Stimulated activated CD4-positive, alpha-beta T cell treated with anti-CD3 and anti-CD28 coated beads, TNF-alpha, amount 100 ng/mL, for 1 hour (primary cell): ENCODE measurements at regions not wholly inside any gene's neighbourhood (a gene's known extent, or its start where the extent isn't known, plus 50 kb on each side); places are given as distances from the start of the nearest gene placed in this dataset.
"Not testable (repeated sequence)": the region's sequence is repeated elsewhere in the genome, so short reads cannot be mapped to it uniquely, and the experiment has no call there.

Source experiments
- DNase-seq, 3 donors: peaks; one replicate each; pipeline ENCODE4 v3.0.0-alpha.2; 2020; ENCODE audit warnings: low read depth in 3 of 3, low spot score in 1 of 3

DNA sequence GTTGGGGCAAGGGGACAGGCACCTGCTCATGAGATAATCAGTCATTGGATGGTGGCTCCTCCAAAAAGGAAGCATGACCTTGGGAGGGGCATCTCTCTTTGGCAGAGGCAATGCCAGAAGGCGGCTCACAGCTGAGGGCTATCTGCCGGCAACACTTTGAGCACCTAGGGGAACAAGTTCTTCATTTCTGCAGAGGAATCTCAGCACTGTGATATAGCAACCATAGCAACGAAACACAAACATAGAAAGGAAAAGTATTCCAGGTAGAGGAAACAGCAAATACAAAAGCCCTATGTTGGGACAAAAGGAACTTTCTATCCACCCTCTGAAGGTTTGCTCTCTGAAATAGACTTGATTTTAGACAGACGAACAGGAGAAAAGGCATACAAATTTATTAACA lies 89.1 kb upstream of the NEDD4L start:
- no peak for DNase-seq

DNA sequence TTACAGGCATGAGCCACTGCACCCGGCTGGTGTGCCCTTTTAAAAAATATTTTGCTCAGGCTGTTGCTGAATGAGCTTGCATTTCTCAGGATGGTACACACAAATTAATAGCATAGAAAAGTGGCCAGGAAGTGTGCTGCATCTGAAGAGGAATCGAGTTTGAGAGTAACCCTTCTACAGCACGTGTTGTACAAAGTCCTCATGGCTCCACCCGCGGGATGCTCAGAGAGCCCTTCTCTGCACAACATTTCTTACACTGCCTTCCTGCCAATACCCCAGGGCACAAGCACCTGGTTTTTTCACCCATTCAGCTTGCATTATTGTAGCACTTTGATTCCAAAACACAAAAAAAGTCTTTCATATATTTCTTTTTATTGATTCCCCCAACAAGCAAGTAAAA lies 90.1 kb upstream of the NEDD4L start:
- no peak for DNase-seq

DNA sequence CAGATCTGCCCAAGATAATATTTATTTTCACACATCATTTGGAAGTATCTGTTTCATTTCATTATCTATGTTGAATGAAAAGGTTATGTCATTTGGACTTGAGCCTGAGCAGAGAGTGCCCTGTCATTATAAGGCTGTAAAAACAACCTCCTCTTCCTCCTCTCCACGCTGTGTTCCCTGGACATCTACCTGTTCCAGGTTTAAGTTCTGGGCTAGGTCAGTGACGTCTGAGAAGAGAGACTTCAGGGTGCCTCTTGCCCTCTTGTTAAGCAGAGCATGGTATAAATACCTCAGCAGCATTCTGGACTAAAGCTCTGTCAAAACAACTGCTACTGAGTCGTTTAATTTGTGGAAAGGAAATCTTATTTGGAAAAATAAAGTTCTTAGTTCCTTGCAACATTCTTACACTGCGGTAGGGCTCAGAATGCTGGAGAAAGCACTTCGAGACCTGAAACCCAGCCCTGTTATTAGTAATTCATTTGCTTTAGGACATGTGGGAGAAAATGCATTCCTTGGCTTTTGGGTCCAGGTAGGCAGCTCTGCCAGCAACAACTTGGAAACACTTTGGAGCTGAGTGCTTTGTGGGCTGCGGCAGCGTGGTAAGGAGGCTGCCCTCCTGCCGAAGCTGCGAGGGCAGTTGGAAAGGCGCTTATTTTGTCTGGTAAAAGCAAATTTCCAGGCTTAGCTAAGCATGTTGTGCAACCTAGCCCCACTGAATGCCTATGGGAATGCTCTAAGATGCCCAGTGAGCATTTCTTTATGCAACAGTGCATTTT lies 91.8 kb upstream of the NEDD4L start:
- no peak for DNase-seq

DNA sequence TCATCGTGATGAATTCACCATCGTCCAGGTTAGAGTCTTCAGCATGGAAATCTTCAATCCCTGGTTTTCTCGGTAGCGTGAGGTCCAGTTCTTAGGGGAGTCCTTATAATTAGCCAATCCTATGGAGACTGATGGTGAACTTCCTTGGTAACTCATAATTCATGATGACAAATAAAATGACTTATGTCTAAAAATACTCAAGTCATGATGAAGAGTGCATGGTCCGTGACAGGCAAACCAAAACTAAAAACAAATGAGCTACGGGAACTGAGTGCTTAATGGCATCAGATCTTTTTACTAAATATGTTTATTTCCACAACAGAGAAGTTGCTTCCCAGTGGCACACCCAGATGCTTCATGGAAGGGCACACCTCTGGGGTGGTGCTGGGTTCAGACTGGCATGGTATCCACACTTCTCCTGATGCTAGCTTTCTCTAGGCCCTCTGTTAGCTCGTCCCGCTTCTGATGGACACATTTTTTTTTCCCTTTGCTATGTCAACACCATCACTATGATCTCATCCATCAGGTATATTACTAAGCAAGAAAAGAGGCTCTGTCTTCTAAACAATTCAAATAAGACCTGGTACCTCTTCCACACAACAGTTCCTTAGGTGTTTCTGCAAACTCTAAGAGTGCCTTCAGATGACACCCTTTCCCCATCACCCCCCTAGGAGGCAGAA lies 92.8 kb upstream of the NEDD4L start:
- no peak for DNase-seq

DNA sequence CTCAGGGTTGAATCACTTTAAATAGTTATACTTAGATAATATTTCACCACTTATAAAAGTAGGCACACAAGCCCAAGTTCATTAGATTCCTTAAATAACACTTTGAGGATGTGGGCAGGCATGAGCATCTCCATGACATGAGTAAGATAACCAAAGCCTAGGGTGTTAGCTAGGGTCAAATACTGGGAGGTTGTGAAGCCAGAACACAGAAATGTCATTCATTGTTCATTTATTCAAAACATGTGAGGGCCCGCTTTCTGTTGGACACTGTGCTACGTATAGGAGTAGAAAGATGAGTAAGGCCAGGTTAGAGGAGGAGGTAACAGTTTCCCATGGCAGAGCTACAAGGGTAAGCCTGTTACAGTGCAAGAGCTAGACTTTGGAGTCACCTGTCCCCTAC lies 93.5 kb upstream of the NEDD4L start:
- DNase-seq: no peak

DNA sequence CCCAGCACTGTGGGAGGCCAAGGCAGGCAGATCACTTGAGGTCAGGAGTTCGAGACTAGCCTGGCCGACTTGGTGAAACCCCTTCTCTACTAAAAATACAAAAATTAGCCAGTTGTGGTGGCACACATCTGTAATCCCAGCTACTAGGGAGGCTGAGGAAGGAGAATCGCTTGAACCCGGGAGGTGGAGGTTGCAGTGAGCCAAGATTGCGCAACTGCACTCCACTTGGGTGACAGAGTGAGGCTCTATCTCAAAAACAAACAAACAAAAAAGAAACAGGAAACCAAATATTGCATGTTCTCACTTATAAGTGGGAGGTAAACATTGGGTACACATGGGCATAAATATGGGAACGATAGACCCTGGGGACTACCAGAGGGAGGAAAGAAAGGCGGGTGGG lies 94.7 kb upstream of the NEDD4L start:
- DNase-seq: not testable (repeated sequence)

DNA sequence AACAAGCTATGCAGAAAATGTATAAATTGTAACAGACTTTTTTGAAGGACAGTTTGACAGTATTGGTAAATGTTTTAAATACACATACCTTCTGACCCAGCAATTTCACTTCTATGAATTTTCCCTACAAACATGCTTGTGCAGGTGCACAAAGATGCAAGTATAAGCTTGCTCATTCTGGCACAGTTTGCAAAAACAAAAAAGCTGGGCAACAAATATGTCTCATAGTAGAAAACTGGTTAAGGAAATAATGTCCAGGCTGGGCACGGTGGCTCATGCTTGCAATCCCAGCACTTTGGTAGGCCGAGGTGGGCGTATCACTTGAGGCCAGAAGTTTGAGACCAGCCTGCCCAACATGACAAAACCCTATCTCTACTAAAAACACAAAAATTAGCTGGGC lies 96.9 kb upstream of the NEDD4L start:
- no peak for DNase-seq

DNA sequence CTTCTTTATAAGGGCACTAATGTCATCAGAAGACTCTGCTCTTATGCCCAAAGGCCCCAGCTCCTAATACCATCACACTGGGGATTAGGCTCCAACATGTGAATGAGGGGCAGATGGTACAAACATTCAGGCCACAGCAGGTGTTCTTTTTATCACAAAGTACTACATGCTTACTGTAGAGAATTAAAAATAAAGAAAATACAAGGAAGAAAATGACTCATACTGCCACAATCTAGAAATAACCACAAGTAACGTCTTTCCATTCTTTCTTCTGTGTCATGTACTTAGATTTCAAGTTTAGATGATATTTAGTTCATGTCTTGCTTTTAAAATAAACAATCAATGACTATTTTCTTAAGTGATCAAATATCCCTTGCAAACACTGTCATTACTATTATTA lies 100.3 kb upstream of the NEDD4L start:
- DNase-seq: no peak

DNA sequence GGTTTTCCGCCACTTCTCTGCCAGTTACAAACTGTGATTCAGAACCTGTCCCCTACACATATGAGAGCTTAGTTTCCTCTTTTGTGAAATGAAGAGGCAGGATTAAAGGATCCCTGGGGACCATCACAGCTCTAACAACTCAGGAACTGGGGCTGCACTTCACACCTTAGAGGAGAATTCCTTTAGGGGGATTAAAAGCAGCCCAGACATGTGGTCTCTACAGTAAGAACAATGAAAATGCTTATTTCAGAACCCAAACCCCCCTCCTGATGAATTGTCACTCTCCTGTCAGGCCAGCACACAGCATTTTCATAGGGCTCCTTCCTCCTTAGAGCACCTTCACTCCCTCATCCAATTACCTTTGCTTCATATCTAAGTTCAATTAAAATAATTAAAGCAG lies 101.5 kb upstream of the NEDD4L start:
- no peak for DNase-seq

DNA sequence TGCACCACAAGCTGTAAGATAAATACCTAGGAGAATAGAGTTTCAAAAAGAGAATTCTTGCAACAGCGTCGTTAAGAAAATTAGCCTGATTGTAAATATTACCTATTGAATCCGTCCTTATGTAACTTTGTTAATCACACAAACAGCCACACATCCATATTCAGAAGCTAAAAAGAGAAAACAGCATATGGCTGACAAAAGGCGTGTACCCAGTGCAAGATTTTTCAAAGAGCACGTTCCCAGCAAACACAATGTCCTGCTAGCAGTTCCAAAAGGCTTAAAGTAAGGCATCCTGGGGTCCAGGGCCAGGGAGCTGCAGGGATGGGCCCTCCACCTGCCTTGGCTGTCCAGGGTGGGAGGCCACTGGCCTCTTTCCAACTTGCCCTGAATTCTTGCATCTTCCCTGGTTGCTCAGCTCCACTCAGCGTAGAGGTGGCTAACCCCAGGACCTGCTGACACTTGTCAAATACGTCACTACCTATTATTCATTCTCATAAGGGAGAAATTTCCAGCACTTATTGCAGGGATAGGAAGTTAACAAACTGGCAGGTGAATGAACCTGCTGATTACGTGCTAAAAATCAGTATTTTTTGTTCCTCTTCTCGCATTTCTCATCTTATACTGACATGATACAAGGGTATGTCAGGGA lies 102.1 kb upstream of the NEDD4L start:
- DNase-seq: no peak

DNA sequence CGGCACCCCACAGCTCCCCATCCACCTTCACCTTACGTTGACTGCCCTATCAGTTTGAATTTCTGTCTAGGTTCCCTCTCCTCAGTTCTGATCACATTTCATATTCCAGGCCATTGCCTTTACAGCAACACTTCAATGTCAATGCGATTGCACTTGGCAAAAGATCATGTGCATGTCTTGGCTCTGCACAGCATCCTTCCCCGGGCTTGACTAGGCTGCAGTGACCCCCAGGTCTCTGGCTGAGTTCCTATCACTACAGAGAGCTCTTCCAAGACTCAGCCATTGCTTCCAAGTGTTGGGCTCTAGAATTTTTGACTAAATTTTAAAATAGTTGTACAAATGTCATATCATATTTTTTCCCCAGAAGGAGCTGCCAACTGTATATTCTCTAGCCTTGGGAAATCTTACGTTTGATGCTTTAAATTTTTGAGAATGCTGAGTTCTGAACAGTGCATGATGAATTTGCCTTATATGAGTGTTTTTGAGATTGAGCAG lies 103.8 kb upstream of the NEDD4L start:
- DNase-seq: no peak

DNA sequence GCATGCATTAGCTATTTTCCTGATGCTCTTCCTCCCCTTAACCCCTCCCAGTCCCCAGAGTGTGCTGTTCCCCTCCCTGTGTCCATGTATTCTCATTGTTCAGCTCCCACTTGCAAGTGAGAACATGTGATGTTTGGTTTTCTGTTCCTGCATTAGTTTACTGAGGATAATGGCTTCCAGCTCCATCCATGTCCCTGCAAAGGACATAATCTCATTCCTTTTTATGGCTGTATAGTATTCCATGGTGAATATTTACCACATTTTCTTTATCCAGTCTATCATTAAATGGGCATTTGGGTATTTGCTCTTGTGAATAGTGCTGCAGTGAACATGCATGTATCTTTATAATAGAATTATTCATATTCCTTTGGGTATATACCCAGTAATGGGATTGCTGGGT lies 109.7 kb upstream of the NEDD4L start:
- DNase-seq: not testable (repeated sequence)

DNA sequence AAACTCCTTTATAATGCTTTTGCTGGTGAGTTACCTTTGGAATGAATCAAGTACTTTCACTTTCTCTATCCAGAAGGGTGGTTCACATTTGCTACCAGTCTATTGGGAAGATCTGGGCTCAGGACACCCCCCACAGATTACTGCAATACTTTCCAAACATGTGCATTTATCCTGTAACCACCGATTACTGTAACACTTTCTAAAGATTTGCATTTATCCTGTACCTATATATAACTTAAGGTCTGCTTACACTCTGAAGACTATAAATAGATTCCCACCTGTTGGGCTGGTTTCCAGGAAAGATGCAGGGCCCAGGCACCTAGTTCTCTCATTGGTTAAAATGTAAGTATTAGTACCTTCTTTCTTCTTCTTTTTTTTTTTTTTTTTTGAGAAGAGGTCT lies 113.0 kb upstream of the NEDD4L start:
- DNase-seq: no peak

DNA sequence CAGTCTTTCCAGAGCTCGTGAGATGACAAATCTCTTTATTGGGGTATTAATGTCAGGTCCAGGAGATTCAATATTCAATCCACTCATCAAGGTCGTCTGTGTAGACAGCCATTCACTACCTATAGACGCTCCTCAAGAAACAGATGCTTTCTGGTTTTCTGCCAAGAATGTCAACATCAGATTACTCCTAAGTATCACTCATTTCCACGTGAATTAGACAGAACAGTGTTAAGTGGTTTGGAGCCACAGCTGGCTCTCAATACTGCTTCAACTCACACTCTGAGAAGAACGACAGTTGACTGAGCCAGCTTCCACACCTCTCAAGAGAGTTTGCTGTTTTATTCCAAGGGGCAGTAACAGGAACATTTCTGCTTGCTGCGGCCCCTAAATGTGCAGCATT lies 113.5 kb upstream of the NEDD4L start:
- DNase-seq: no peak

DNA sequence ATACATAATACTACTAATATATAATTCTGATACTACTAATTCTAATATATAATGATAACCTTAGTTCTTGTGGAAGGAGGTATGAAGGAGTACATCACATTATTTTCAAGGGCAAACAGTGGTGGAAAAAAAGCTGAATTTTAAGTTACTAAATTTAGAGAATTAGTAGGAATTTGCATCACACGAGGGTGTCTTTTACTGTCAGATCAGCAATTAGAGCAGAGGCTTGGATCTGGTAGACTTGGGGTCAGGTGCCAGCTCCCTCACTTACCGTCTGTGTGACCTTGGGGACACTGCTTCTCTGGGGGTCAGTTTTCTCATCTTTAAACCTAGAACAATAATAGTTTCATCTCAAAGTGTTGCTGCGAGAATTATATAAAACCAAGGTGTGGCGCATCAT lies 114.1 kb upstream of the NEDD4L start:
- DNase-seq: no peak

DNA sequence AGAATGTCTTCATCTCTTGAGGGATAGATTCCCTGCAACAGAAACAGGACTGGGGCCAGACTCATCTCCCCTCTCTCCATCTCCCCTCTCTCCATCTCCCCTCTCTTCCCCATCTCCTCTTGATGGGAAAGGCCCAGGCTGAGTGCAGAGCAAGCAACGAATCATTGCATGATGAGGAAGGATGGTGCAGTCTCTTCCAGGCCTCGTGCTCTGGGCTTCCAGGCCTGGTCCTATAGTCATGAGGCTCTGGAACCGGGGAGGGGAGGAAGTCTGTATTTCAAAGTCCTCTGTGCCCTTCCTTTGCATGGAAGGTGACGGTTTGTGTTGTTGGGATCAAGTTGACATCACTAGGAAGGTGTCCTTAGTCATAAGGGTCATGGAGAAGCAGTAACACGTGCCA lies 115.6 kb upstream of the NEDD4L start:
- no peak for DNase-seq

DNA sequence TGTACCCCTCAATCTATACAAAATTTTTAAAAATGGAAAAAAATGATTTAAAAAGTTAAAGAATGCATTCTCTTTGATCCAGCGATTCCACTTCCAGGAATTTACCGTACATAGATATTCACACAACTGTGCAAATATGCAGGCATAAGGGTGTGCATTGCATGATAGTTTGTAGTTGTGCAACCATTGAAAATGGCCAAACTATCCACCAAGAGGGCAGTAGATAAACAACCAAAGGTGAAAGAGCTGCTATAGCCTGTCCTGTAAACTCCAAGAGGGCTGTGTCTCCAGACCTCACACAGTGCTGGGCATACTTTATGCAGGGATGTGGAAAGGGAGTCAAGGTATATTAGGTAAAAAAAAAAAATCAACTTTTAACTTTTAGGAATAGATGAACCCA lies 116.5 kb upstream of the NEDD4L start:
- no peak for DNase-seq

DNA sequence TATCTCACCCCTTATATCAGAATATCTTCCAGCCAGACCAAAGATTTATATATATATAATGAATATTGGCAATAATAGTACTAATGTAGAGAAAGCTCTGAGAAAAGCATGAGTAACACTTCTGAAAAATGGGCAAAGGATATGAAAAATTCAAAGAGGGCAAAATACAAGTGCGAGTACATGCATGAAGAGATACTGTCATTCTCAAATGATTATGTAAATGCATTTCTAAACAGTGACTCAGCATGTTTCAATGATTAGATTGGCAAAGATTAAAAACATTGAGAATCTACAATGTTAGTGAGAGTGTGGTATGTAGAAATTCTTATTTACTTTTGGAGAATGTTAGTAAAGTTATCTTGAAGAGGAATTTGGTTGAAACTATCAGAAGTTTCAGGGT lies 118.3 kb upstream of the NEDD4L start:
- no peak for DNase-seq

DNA sequence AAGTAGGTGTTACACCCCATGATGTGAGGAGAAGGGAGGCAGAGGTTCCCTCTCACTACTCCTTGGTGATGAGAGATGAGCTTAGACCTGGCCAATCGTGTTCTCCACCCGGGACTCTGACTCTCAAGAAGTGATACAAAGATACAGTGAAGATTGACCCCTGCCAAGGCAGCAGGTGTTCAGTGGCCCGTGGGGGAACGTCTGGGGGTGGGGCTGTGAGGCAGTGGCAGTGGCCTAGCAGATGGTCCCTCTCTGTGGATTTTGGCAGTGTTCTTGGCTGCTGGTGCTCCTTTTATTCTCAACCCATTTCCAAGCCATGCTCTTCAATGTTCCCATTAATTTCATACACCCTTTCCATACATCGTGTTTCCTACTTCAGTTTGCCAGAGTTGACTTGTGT lies 120.4 kb upstream of the NEDD4L start:
- DNase-seq: no peak

DNA sequence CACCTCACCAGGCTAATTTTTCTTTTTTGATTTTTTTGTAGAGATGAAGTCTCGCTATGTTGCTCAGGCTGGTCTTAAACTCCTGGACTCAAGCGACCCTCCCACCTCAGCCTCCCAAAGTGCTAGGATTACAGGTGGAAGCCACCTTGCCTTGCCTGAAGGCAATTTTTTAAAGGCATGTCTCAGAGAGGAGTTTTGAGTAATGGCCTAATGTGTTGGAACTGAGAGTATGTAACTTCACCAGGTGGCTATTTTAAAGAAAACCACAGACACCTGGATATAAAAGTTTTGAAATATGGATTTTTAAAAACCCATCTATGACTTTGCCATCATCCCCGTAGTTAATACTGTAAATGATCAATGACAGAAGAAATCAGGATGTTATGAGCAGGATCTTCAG lies 119.8 kb upstream of the ATP8B1 start:
- DNase-seq: no peak

DNA sequence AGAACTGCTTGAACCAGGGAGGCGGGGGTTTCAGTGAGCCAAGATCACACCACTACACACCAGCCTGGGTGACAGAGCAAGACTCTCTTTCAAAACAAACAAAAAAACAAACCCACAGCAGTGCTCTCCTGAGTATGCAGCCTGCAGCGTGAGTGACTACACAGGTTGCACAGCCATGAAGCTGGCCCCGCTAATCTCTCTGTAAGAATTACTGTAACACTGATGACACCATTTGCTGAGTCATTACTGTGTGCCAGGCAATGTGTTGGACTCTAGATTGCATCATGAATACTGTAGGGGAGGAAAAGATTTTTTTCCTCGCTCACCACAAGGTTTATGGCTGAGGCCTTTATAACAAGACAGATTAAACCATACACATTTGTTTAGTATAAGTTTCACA lies 118.6 kb upstream of the ATP8B1 start:
- DNase-seq: no peak

DNA sequence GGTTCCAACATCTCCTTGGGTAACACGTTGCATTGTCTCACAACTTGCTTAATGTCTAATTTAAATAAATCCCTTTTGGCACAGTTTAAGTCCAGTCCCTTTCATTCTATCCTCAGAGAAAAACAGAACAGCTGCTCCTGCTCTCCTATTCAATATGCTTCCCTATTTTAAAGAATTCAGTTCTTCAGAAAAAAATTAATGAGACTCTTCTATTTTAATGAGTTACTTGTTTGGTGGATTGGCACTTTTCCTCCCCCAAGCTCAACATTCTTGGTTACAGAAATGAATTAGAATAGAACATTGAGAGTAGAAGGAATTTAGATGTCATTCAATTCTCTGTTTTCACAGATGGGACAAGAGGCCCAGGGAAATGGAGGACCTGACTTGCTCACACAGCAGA lies 116.9 kb upstream of the ATP8B1 start:
- DNase-seq: no peak
